HG03095 (cell line): ENCODE measurements at regions not wholly inside any gene's neighbourhood (a gene's known extent, or its start where the extent isn't known, plus 50 kb on each side); places are given as distances from the start of the nearest gene placed in this dataset.

ENCODE experiments used
- ATAC-seq: cut with Tn5 transposase; IDR thresholded peaks from one replicate; pipeline ENCODE4 v1.9.1; 2021; ENCODE audit warnings: moderate library complexity; ENCODE audit not compliant: unreplicated experiment

- no peak for ATAC-seq
Observed at GRCh38 chr5:164360589-164360988, 855.2 kb downstream of the MAT2B start.

- no peak for ATAC-seq
Observed at GRCh38 chr5:164361986-164362385, 856.6 kb downstream of the MAT2B start.

GRCh38 chr5:164362835-164363234 is 857.4 kb downstream of the MAT2B start:
- ATAC-seq: no peak

DNA sequence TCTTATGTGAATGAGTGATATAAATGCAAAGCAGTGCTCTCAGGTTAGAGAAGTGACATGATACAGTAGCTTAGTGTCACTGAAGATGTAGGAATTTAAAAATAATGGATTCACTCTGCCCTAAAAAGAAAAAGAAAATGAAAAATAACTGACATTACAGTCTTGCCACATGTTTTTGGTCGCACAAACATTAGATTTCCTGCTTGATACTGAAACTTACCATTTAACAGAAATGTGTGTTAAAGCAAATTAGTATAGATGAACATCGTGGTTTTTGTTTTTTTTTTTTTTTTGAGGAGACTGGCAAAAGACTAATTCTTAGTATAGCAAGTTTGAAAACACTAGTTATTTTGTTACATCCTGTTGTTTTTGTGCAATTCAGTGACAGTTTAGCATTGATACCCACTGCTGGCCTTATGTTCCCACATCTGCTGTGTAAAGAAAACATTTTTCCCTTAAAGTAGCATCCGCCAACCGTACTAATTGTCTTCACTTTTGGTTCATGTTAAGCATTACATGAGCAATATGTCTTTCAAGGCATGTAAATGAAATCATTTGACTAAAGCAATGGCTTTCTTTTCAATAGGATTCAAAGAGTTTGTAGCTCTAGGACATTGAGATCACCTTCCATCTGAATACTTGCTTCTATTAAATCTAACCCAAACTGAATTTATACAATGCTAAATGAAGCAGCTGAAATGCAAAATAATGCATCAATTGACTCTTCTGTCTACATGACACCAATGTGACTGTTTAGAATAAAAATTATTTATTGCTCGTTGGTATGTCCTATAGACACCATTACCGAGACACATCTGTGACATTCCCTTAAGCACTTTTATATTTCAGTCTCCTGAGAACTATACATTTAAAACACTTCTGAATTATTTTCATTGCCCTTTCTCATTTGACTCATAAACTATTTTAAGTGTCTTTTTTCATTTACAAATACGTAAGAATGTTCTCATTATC is 859.1 kb downstream of the MAT2B start:
- no peak for ATAC-seq

GRCh38 chr5:164370841-164371240 is 865.4 kb downstream of the MAT2B start:
- ATAC-seq: no peak

DNA sequence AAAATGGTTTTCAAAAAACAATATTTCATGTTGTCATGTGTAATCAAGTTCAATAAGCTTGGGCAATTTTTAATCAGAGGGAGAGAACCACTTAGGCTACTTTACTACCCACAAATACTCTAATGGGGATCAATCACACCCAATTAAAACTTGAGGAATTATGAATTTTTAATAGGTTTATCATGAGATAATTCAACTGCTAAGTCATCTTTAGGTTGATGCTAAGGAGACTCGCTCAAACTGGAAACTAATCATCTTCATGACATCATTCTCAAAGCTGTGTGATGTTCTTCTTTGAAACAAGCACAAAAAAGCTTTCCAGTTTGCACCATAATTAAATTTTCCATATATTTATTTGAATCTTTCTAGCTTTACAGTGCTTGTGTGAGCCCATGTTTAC is 867.5 kb downstream of the MAT2B start:
- ATAC-seq: no peak

GRCh38 chr5:164373876-164374275 is 868.5 kb downstream of the MAT2B start:
- ATAC-seq: no peak

- no peak for ATAC-seq
Observed at GRCh38 chr5:164375051-164375450, 869.6 kb downstream of the MAT2B start.

DNA sequence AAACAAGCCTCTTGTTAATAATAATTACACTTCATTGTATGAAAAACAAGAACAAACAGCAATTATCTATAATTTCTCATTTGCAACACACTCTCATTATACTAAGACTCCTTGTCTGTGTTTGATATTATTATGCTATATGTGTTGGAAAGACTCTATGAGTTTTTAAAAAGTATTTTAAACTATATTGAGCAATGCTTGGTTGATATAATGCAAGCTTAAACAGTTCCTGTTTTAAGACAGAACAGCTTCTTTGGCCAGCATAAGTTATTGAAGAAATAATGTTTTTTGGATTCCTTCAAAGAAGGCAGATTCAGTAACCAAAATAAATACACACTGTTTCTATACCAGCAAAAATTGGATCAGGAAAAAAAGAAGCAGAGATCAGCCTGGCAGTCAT is 871.4 kb downstream of the MAT2B start:
- ATAC-seq: no peak

- no peak for ATAC-seq
Observed at GRCh38 chr5:164377746-164378145, 872.3 kb downstream of the MAT2B start.

- no peak for ATAC-seq
Observed at GRCh38 chr5:164383662-164384061, 878.2 kb downstream of the MAT2B start.

DNA sequence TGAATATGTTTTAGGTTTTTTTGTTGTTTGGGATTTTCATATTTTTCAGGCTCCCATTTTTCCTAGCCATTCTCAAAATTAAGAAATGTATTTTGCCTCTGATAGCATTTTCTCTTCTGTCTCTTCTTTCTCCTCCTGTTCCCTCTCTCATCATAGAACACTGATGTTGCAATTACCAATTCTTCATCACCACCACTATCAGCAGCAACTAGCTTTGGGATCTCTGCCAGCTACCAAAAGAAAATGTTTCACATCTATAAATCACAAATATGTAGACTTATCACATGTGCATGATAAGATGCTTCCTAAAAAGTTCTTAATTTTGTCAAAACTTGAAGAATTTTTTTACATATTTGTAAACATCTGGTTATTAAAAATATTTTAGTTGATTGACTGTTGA is 887.1 kb downstream of the MAT2B start:
- no peak for ATAC-seq

GRCh38 chr5:164394686-164395194 is 889.3 kb downstream of the MAT2B start:
- ATAC-seq: no peak

GRCh38 chr5:164412531-164412930 is 907.1 kb downstream of the MAT2B start:
- ATAC-seq: no peak

- ATAC-seq: no peak
Observed at GRCh38 chr5:164420161-164420560, 914.7 kb downstream of the MAT2B start.

DNA sequence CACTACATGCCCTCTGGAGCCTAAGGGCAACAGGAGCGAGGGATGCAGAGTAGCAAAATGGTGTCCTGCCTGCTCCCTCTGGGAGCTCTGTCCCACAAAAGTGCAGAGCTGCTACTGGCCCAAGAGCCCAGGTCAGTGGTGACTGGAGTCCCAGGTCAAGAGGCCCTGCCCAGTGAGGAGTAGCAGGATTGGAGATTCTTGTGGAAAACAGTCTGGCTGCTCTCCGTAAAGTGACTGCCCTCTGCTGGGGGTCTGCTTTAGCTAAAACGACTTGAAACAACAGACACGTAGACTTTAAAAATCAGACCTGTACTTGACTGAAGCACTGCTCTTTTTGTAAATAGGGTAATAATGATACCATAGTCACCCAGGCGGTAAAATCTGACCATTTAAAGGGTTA is 917.0 kb downstream of the MAT2B start:
- ATAC-seq: no peak

GRCh38 chr5:164431634-164432304 is 926.4 kb downstream of the MAT2B start:
- ATAC-seq: no peak

DNA sequence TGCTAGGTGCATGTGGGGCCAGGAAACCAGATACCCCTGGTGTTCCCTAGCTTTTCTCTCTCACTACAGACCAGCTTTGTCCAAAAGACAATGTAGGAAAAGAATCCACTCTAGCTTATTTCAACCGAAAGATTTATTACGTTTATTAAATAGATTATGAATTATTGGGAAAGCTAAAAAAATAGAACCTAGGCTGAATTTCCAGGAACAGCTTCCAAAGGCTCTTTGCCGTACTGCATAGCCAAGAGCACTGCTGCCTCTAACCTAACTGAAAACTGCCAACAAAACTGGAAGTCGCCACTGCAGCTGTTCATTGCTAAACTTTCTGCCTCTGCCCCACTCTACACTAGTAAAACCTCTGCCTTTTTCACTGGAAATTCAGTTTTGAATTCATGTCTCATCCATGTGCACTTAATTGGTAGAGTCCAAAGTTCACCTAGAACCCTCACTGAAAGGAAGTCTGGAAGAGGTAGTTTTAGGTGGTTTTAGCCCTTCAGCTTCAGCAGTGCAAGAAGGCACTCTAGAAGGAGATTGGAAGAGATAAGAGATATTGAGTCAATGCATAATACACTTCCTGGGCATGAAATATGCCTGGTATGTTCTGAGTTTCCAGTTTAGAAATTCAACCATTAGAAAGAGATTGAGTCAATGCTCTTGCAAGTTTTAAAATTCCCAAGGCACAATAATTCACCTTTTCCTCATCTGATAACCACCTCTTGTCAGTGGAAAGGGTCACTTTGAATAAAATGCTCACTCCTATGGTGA is 927.9 kb downstream of the MAT2B start:
- ATAC-seq: no peak

GRCh38 chr5:164435576-164435975 is 930.2 kb downstream of the MAT2B start:
- ATAC-seq: no peak

- ATAC-seq: no peak
Observed at GRCh38 chr5:164439799-164440198, 934.4 kb downstream of the MAT2B start.

- no peak for ATAC-seq
Observed at GRCh38 chr5:164449460-164449859, 944.0 kb downstream of the MAT2B start.
